SU-DHL-6 (cell line): ENCODE measurements at regions not wholly inside any gene's neighbourhood (a gene's known extent, or its start where the extent isn't known, plus 50 kb on each side); places are given as distances from the start of the nearest gene placed in this dataset.

Experiments
- H2AFZ ChIP-seq: fragments of 200-600 bp; sonication (generic); 2 replicates; pipeline ENCODE4 v1.6.1; 2014; ENCODE audit warnings: low read depth, mild to moderate bottlenecking, moderate library complexity, mixed read lengths, antibody characterized with exemption, low read length; ENCODE audit not compliant: severe bottlenecking
- H3F3A ChIP-seq: fragments of 200-600 bp; shearing (Covaris generic); 2 replicates; pipeline ENCODE4 v1.6.0; 2016; ENCODE audit warnings: antibody characterized with exemption, mild to moderate bottlenecking; ENCODE audit not compliant: insufficient read depth
- H3K27ac ChIP-seq: fragments of 200-600 bp; sonication (generic); 2 replicates; pipeline ENCODE4 v1.5.1; 2016; ENCODE audit warnings: low read depth, mild to moderate bottlenecking, low read length, moderate library complexity, mixed read lengths
- H3K27me3 ChIP-seq: fragments of 200-600 bp; sonication (generic), shearing (Covaris generic); 2 replicates; pipeline ENCODE4 v1.6.0; 2014; ENCODE audit warnings: mild to moderate bottlenecking, low read length
- H3K36me3 ChIP-seq: fragments of 200-600 bp; sonication (generic); 2 replicates; pipeline ENCODE4 v1.6.1; 2014; ENCODE audit warnings: mild to moderate bottlenecking, low read length, mixed read lengths
- H3K4me2 ChIP-seq: fragments of 300-600, 200-600 bp; shearing (Covaris generic), sonication (generic); 2 replicates; pipeline ENCODE4 v1.6.0; 2014; ENCODE audit warnings: low read length, low read depth, mild to moderate bottlenecking; ENCODE audit not compliant: poor library complexity, severe bottlenecking
- H3K4me3 ChIP-seq: fragments of 200-600 bp; sonication (generic); 2 replicates; pipeline ENCODE4 v1.5.1; 2014; ENCODE audit warnings: antibody characterized with exemption, low read length, mild to moderate bottlenecking, mixed read lengths; ENCODE audit not compliant: insufficient read depth, poor library complexity, severe bottlenecking
- H3K79me2 ChIP-seq: fragments of 200-600 bp; sonication (generic); 2 replicates; pipeline ENCODE4 v1.6.1; 2014; ENCODE audit warnings: mild to moderate bottlenecking, low read length, moderate library complexity; ENCODE audit not compliant: insufficient read depth
- H3K9ac ChIP-seq: fragments of 200-600 bp; sonication (generic); 2 replicates; pipeline ENCODE4 v1.7.0; 2014; ENCODE audit warnings: mild to moderate bottlenecking, low read length
- H3K9me2 ChIP-seq: fragments of 200-600 bp; sonication (generic); replicated peaks from 2 replicates; pipeline ENCODE4 v1.6.1; 2014; ENCODE audit warnings: low read length; ENCODE audit not compliant: insufficient read depth
- H3K9me3 ChIP-seq: fragments of 200-600 bp; sonication (generic); 2 replicates; pipeline ENCODE4 v1.6.1; 2014; ENCODE audit warnings: low read length, mixed read lengths; ENCODE audit not compliant: insufficient read depth
- H4K20me1 ChIP-seq: fragments of 200-600 bp; sonication (generic); 2 replicates; pipeline ENCODE4 v1.6.1; 2014; ENCODE audit warnings: low read depth, mild to moderate bottlenecking, antibody characterized with exemption, low read length, moderate library complexity, mixed read lengths
- CTCF ChIP-seq: fragments of 200-600 bp; sonication (generic); IDR thresholded peaks from one replicate; pipeline ENCODE4 v1.5.1; 2017; ENCODE audit warnings: antibody characterized with exemption, mild to moderate bottlenecking, low read length, moderate library complexity; ENCODE audit not compliant: insufficient read depth, poor library complexity, severe bottlenecking
- EZH2phosphoT487 ChIP-seq: fragments of 200-600 bp; sonication (generic), shearing (Covaris generic); conservative IDR thresholded peaks from 2 replicates; pipeline ENCODE4 v1.6.1; 2018; ENCODE audit warnings: mild to moderate bottlenecking, antibody characterized with exemption, low read length, moderate library complexity, mixed read lengths

DNA sequence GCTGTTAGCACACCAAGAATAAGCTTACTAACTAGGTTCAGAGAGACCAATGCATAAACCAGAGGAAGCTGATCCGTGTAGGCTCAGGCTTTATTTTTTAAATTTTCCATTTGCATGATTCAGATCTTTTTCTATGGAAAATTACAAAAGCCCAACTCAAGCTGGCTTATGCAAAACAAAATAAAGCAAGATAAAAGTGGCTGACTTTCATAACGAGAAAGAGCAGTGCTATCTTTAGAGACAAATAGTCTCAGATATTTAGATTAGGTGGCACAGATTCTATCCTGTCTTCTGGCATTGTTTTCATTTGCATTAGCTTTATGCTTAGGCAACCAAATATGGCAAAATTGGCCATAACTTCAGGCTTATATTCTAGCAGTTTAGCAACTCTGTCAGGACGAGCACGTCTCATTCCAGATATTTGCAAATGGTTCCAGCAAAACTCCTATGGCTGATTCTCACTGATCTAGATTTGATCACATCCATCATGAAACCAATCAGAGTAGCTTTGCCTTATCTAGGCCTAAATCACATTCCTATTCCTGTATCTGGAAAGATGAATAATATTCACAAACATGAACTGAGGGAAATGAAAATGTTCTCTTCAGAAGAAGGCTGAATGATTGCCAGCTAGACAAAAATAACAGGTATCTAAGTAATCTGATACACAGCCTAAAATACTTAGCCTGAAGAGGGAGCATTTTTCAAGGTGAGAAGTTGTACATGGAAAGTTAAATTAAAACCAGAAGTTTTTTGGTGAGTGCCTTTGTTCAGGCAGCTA, 216.4 kb upstream of the DPPA4 start:
- Histone ChIP-seq H3K27me3 (no peaks in the 10 kb centered on the region), H3K9me3 (no peaks in the 10 kb centered on the region), H3F3A (peaks cover 20% of the 10 kb centered on the region; the same call in 1 of the 2 replicates), H3K4me2 (peak overlapping the region; percentile 61), H3K9me2 (no peaks in the 10 kb centered on the region), H3K4me3 (peak overlapping the region; percentile 35), H3K9ac (peak overlapping the region; percentile 44), H3K79me2 (no peaks in the 10 kb centered on the region), H3K27ac (peak overlapping the region; percentile 94), H3K36me3 (no peaks in the 10 kb centered on the region), H2AFZ (no peak overlapping the region), H4K20me1 (no peaks in the 10 kb centered on the region)
- no peak for TF ChIP-seq EZH2phosphoT487
- no peak for TF ChIP-seq CTCF

DNA sequence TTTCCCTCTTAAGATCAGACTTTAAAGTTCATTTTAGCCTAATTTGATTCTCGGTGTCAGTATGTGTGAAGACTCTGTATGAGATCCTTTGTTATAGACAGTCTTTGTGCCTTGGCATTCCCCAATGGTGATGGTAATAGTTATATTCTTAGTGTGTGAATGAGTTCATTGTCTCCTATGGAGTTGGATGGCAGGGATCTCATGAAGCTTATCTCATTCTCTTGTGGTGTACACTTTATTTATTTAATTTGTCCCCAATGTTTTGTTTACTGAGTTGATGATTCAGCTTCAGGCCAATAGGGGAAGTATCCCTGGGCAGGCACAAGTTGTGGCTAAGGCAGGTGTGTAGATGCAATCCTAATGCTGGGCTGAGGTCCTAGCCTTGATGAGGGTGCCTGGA, 222.0 kb upstream of the DPPA4 start:
- no peaks in the 10 kb centered on the region for H3K27me3 ChIP-seq
- no peaks in the 10 kb centered on the region for H3K9me2 ChIP-seq
- no peak overlapping the region for H2AFZ ChIP-seq
- TF ChIP-seq CTCF (no peak), EZH2phosphoT487 (no peak)
- no peaks in the 10 kb centered on the region for H4K20me1 ChIP-seq
- H3K9me3 ChIP-seq: no peaks in the 10 kb centered on the region
- H3K4me3 ChIP-seq: no peak overlapping the region
- peak overlapping the region; percentile 41 for H3K4me2 ChIP-seq
- H3K27ac ChIP-seq: peak overlapping the region; percentile 80
- H3K79me2 ChIP-seq: peaks cover 8% of the 10 kb centered on the region; the same call in 1 of the 2 replicates
- no peak overlapping the region for H3K9ac ChIP-seq
- H3F3A ChIP-seq: peaks cover 7% of the 10 kb centered on the region
- H3K36me3 ChIP-seq: no peaks in the 10 kb centered on the region

DNA sequence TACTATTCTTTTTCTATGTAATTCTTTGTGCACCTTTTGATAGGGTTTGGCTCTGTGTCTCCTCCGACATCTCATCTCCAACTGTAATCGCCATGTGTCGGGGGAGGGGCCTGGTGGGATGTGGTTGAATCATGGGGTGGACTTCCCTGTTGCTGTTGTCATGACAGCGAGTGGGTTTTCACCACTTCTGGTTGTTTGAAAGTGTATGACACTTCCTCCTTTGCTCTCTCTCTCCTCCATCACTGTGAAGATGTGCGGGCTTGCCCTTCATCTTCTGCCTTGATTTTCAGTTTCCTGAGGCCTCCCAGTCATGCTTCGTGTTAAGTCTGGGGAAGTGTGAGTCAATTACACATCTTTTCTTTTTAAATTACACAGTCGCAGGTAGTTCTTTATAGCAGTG, 225.8 kb upstream of the DPPA4 start:
- no peak for TF ChIP-seq EZH2phosphoT487
- no peak for TF ChIP-seq CTCF

More for the DNA sequence above, 225.8 kb upstream of the DPPA4 start:
- Histone ChIP-seq H2AFZ (no peak overlapping the region), H4K20me1 (no peaks in the 10 kb centered on the region), H3K27ac (peak overlapping the region; percentile 80), H3K79me2 (peaks cover 42% of the 10 kb centered on the region), H3K9me3 (no peaks in the 10 kb centered on the region), H3K9ac (peak overlapping the region; percentile 45), H3F3A (peaks cover 4% of the 10 kb centered on the region), H3K9me2 (no peaks in the 10 kb centered on the region), H3K4me3 (peak overlapping the region; percentile 38), H3K36me3 (no peaks in the 10 kb centered on the region), H3K4me2 (peak overlapping the region; percentile 72), H3K27me3 (no peaks in the 10 kb centered on the region)
